Pancreas (tissue), 10 donors: ENCODE measurements at regions not wholly inside any gene's neighbourhood (a gene's known extent, or its start where the extent isn't known, plus 50 kb on each side); places are given as distances from the start of the nearest gene placed in this dataset.
A peak's percentile ranks its signal among the peaks of the same experiment; 100 is the strongest.

ENCODE experiments used
- ATAC-seq, 4 donors: fragments of 200-7000 bp; cut with Tn5 transposase; one replicate each; pipeline versions ENCODE4 v1.8.0 to v1.9.1; 2020; ENCODE audit warnings: mild to moderate bottlenecking in 4 of 4, moderate library complexity in 4 of 4
- DNase-seq, 6 donors: peaks; one replicate each; pipeline ENCODE4 v3.0.0-alpha.2; 2020
- FAIRE-seq: peaks from 2 replicates; lab custom pipeline; 2012; peaks lifted over from hg19 to GRCh38; lab: Jason Lieb, UNC
- H3K27ac ChIP-seq, 4 donors: fragments of 200-600 bp; sonication (generic); 1 replicate in 3 of 4; 2 replicates in 1 of 4; pipeline versions ENCODE4 v1.5.0 to v1.8.0; 2020
- H3K27me3 ChIP-seq, 4 donors: fragments of 200-600 bp; one replicate each; pipeline ENCODE4 v1.8.0; 2021
- H3K36me3 ChIP-seq, 3 donors: fragments of 200-600 bp; sonication (generic) in 1 of 3; one replicate each; pipeline versions ENCODE4 v1.5.0 to v1.8.0; 2020 to 2021
- H3K4me1 ChIP-seq, 3 donors: fragments of 200-600 bp; one replicate each; pipeline ENCODE4 v1.8.0; 2021
- H3K4me3 ChIP-seq, 4 donors: fragments of 200-600 bp; sonication (generic) in 2 of 4; one replicate each; pipeline versions ENCODE4 v1.5.0 to v1.8.0; 2020 to 2021
- H3K9me3 ChIP-seq, 4 donors: fragments of 200-600 bp; one replicate each; pipeline ENCODE4 v1.8.0; 2021
- CTCF ChIP-seq, 4 donors: fragments of 200-600 bp; sonication (generic) in 3 of 4; IDR thresholded peaks; one replicate each; pipeline versions ENCODE4 v1.5.0 to v1.8.0; 2021; ENCODE audit warnings: antibody characterized with exemption in 4 of 4
- WGBS, 2 donors: extraction: QIAGEN DNeasy Blood & Tissue Kit; methylation state at CpG; one replicate each; pipeline ENCODE4 v1.1.7; 2013; 5-methylcytosine and 5-hydroxymethylcytosine counted together
- intact Hi-C, 3 donors: fragments of 100-400 bp; cut with DNase I; formaldehyde crosslinking; loops; one replicate each; pipeline versions ENCODE4 v1.11.1 to v1.14.2; 2022
- donor health status: healthy with polysubstance abuse.
- donor health status: DM: no; HTN: no; CAD: no; lungs with moderate emphysema.
- donor health status: DM: no; HTN: no; CAD: no.
- donor health status: control.
- donor health status: control.
- donor health status: Bipolar disorder and iron deficiency.
- donor health status: DM: yes; HTN: yes; CAD: no.
- donor health status: DM: no; HTN: no; CAD: no.
- donor health status: DM: no; HTN: no; CAD: no.
- donor health status: DM: yes; HTN: yes; CAD: no.

GRCh38 chr17:70859829-70860228 is 690.5 kb downstream of the KCNJ2 start:
- no peaks in the 10 kb centered on the region for H3K9me3 ChIP-seq
- no peak for DNase-seq
- no peak overlapping the region for H3K4me3 ChIP-seq
- no peak for ATAC-seq
- H3K4me1 ChIP-seq: no peaks in the 10 kb centered on the region
- H3K27ac ChIP-seq: no peak overlapping the region
- no peaks in the 10 kb centered on the region for H3K36me3 ChIP-seq
- H3K27me3 ChIP-seq: no peaks in the 10 kb centered on the region
- intact Hi-C loops: no loop called here
- FAIRE-seq: no peak
- WGBS, 2 donors: 58 to 62% methylated on average over 1 of the region's 1 CpG
- no peak for TF ChIP-seq CTCF (IDR thresholded peaks at IDR 0.05)

- H3K36me3 ChIP-seq: no peaks in the 10 kb centered on the region
- no peak for TF ChIP-seq CTCF (IDR thresholded peaks at IDR 0.05)
- no peaks in the 10 kb centered on the region for H3K4me1 ChIP-seq
- FAIRE-seq (no peak), ATAC-seq (no peak), DNase-seq (no peak)
- H3K27ac ChIP-seq: no peak overlapping the region
- 90 to 94% methylated on average over 1 of the region's 1 CpG for WGBS, 2 donors
- H3K9me3 ChIP-seq: no peaks in the 10 kb centered on the region
- no peaks in the 10 kb centered on the region for H3K27me3 ChIP-seq
- intact Hi-C loops: no loop called here
- H3K4me3 ChIP-seq: no peak overlapping the region
Measured at GRCh38 chr17:70862295-70862694, 693.0 kb downstream of the KCNJ2 start.

- H3K27me3 ChIP-seq: no peaks in the 10 kb centered on the region
- no peak overlapping the region for H3K4me3 ChIP-seq
- no peak for FAIRE-seq
- H3K4me1 ChIP-seq: no peaks in the 10 kb centered on the region
- no peak for TF ChIP-seq CTCF (IDR thresholded peaks at IDR 0.05)
- no peaks in the 10 kb centered on the region for H3K9me3 ChIP-seq
- intact Hi-C loops: no loop called here
- ATAC-seq: peak in 3 of 4 donors; percentile 66 to 69 (median 67)
- H3K27ac ChIP-seq: peak overlapping the region in 1 of 4 donors; percentile 30
- no peaks in the 10 kb centered on the region for H3K36me3 ChIP-seq
- whole genome bisulfite sequencing, 2 donors: 47 to 52% methylated on average over 8 of the region's 8 CpGs
- DNase-seq: peak in 3 of 6 donors; percentile 17 to 41 (median 20)
Measured at GRCh38 chr17:70863436-70864248, 694.3 kb downstream of the KCNJ2 start.

- intact Hi-C loops: no loop called here
Measured at GRCh38 chr17:70865993-70866804, 696.9 kb downstream of the KCNJ2 start.

More at GRCh38 chr17:70865993-70866804, 696.9 kb downstream of the KCNJ2 start:
- Histone ChIP-seq H3K4me1 (peaks cover 3 to 6% (median 3%) of the 10 kb centered on the region in 3 donors), H3K27ac (no peak overlapping the region), H3K36me3 (no peaks in the 10 kb centered on the region), H3K9me3 (no peaks in the 10 kb centered on the region), H3K4me3 (no peak overlapping the region), H3K27me3 (no peaks in the 10 kb centered on the region)
- no peak for TF ChIP-seq CTCF (IDR thresholded peaks at IDR 0.05)
- WGBS, 2 donors: 65 to 66% methylated on average over 5 of the region's 5 CpGs
- FAIRE-seq (no peak), DNase-seq (no peak), ATAC-seq (peak in 2 of 4 donors; percentile 36 to 37)
